BJ (cell line): ENCODE measurements at regions not wholly inside any gene's neighbourhood (a gene's known extent, or its start where the extent isn't known, plus 50 kb on each side); places are given as distances from the start of the nearest gene placed in this dataset.

Source experiments
- CTCF ChIA-PET: fragments of 350-600 bp; formaldehyde crosslinking; extraction: SDS; loops from one replicate; lab custom pipeline; 2021; ENCODE audit warnings: antibody characterized with exemption, inconsistent platforms; lab: Yijun Ruan, JAX
- POLR2A ChIA-PET: fragments of 300-600 bp; sonication (Branson Sonifier 250); formaldehyde crosslinking; extraction: SDS; loops from one replicate; lab custom pipeline; 2021; ENCODE audit warnings: antibody characterized with exemption; lab: Charles Lee
- DNase-seq: peaks from one replicate; pipeline ENCODE4 v3.0.0-alpha.2; 2011; ENCODE audit warnings: low read depth
- H3K27me3 ChIP-seq: 2 replicates; pipeline ENCODE4 v1.6.0; 2011; ENCODE audit warnings: low read length; ENCODE audit not compliant: control insufficient read depth, insufficient read depth
- H3K36me3 ChIP-seq: 2 replicates; pipeline ENCODE4 v1.5.1; 2011; ENCODE audit warnings: low read length; ENCODE audit not compliant: control insufficient read depth, insufficient read depth
- H3K4me3 ChIP-seq: 2 replicates; pipeline ENCODE4 v1.5.1; 2011; ENCODE audit warnings: low read depth, mild to moderate bottlenecking, control low read depth, low read length
- TF ChIP-seq, protein P1 (sequence below): IDR thresholded peaks from 2 replicates; pipeline ENCODE4 v1.5.1; 2011; ENCODE audit warnings: low read depth, mild to moderate bottlenecking, control low read depth, inconsistent platforms, low read length, moderate library complexity; ENCODE audit not compliant: insufficient read depth

DNA sequence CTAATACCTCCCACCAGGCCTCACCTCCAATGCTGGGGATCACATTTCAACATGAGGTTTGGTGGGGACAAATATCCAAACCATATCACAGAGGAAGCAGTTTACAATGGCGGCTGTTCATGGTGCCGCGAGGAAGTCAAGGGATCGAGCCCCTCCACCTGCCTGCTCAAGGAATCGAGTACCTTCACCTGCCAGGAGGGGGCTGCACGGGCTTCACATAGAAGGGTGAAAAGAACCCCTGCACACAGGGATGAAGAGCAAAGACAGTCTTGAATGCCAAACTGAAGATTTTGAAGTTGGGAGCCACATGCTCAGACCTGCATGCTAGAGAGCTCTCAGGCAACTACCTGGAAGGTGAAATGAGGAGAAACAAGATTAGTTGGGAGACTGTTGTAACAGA lies 110.3 kb downstream of the KCNF1 start:
- CTCF ChIA-PET, result interaction anchor here (1.6 kb wide), 1 partner anchor 24 kb away, joined by 3 read pairs; no protein-coding TSS in a partner anchor
- POLR2A ChIA-PET, result no interaction called here
- DNase-seq, result no peak
- H3K27me3 ChIP-seq, result peaks cover 11% of the 10 kb centered on the region
- TF ChIP-seq, protein P1, sequence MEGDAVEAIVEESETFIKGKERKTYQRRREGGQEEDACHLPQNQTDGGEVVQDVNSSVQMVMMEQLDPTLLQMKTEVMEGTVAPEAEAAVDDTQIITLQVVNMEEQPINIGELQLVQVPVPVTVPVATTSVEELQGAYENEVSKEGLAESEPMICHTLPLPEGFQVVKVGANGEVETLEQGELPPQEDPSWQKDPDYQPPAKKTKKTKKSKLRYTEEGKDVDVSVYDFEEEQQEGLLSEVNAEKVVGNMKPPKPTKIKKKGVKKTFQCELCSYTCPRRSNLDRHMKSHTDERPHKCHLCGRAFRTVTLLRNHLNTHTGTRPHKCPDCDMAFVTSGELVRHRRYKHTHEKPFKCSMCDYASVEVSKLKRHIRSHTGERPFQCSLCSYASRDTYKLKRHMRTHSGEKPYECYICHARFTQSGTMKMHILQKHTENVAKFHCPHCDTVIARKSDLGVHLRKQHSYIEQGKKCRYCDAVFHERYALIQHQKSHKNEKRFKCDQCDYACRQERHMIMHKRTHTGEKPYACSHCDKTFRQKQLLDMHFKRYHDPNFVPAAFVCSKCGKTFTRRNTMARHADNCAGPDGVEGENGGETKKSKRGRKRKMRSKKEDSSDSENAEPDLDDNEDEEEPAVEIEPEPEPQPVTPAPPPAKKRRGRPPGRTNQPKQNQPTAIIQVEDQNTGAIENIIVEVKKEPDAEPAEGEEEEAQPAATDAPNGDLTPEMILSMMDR, result no peak
- no peak overlapping the region for H3K4me3 ChIP-seq
- no peaks in the 10 kb centered on the region for H3K36me3 ChIP-seq

DNA sequence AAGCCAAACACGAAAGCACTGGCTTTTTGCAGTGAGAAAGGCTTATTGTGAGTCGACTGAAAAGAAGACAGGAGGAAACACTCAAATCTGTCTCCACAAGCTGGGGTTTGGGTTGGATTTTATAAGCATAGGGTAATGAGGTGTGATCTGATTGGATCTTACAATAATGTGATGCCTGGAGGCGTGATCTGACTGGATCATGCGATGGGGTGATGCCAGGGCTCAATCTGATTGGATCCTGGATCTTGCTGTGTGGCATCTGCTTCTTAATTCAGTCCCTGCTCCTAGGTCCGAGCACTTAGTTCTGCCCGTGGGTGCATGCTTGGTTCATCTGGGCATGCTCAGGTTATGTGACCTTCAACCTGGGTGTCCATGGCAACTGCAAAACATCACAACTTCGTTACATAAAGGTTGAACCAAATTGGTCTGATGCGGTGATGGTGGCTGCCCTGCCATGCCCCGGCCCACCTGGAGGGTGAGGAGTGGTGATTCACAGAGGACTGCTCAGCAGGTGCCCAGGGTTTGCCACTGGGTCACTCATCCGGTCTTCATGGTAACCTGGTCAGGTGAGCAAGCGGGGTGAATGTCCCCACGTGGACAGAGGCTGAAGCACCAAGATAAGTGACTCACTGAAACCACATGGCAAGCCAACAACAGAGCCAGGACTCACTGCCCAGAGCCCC lies 111.0 kb downstream of the KCNF1 start:
- ChIA-PET POLR2A (no interaction called here), CTCF (interaction anchor here (1.6 kb wide), 1 partner anchor 23 kb away, joined by 3 read pairs; no protein-coding TSS in a partner anchor)
- TF ChIP-seq, protein P1, result no peak
- H3K36me3 ChIP-seq, result no peaks in the 10 kb centered on the region
- DNase-seq, result no peak
- H3K27me3 ChIP-seq, result peaks cover 11% of the 10 kb centered on the region
- H3K4me3 ChIP-seq, result no peak overlapping the region

DNA sequence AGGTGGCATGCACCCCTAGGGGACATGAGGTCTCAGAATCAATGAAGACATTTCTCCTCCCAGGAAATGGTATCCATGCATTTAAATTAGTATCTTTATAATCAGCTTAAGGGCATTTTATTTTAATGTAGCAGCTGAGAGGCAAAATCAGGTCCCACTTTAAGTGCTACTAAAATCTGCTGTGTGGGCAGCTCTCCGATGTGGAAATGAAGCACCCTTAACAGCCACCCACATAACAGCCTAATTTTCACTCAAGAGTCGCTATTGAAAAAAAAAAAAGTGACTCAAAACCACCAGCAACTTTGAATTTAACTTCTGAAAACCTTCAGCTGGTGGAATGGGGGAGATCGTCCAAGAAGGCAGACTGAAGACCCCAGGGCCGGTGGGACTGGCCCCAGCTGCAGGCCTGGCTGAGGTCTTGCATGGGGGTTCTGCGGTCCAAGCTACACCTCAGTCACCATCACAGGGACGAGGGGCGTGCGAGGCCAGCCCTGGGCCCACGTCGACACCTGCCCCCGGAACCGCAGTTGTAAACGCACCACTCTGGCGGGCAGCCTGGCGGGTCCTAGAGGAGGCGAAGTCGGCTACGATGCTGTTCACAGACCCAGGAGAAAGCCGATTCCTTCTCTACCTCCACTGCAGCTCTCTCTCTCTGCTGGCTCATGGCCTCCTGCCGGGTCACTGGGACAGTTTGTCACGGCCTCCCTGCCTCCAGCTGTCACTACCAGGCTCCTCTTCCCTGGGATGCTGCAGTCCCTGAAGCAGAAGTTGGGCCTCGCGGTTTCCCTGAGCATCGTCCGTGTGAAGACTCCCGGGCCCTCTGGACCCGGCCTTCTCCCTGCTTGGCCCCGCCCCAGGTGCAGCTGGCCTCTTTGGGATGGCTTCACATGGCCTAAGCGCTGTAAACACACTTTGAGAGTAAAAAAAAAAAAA lies 111.9 kb downstream of the KCNF1 start:
- POLR2A ChIA-PET, result no interaction called here

DNA sequence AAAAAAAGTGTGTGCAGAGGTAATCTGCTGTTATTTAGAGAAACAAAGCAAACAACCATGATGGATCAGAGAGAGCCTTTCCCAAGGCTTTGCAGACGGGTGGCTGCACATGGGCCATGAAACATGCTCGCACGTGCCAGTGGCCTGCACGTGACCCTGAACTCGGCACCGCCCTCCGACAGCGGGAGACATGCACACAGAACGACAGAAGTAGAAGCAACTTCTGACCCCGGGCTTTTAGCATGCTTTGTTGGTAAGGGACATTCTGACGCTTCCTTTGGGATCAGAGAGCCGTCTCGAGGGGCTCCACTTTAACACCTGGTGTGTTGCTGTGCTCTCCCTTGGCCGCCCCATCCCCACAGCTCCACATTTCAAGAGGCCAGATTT lies 112.5 kb downstream of the KCNF1 start:
- POLR2A ChIA-PET, result no interaction called here
- TF ChIP-seq, protein P1, result no peak
- CTCF ChIA-PET, result no interaction called here
- peaks cover 7% of the 10 kb centered on the region for H3K27me3 ChIP-seq
- no peaks in the 10 kb centered on the region for H3K36me3 ChIP-seq
- DNase-seq, result no peak
- H3K4me3 ChIP-seq, result no peak overlapping the region

More for the DNA sequence above, 111.9 kb downstream of the KCNF1 start:
- TF ChIP-seq, protein P1, result no peak
- Histone ChIP-seq H3K4me3 (no peak overlapping the region), H3K27me3 (peaks cover 11% of the 10 kb centered on the region), H3K36me3 (no peaks in the 10 kb centered on the region)
- no peak for DNase-seq
- CTCF ChIA-PET, result no interaction called here

DNA sequence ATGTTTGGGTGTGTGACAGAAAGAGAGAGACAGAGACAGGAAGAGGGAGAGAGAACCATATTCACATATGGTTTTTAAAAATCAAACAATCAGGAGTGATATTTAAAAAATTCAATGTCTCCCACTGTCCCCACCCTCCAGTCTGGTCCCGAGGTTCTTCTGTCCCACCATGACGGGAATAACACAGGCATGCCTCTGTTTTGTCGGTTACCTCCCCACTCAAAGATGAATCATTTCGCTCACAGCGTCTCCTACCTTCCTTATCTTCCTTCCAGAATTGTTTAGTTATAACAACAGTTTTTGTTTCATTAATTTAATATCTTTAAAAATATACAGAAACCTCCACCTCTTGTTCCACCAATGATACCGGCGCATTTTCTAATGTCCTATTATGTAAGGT lies 113.0 kb downstream of the KCNF1 start:
- H3K27me3 ChIP-seq, result peaks cover 4% of the 10 kb centered on the region
- TF ChIP-seq, protein P1, result no peak
- H3K4me3 ChIP-seq, result no peak overlapping the region
- no peak for DNase-seq
- ChIA-PET POLR2A (no interaction called here), CTCF (no interaction called here)
- H3K36me3 ChIP-seq, result no peaks in the 10 kb centered on the region
